DMS53 treated with DMSO at 0.1 percent for 48 hours (cell line): ENCODE measurements at regions not wholly inside any gene's neighbourhood (a gene's known extent, or its start where the extent isn't known, plus 50 kb on each side); places are given as distances from the start of the nearest gene placed in this dataset.

Source experiments
- DNase-seq: peaks from one replicate; lab custom pipeline; 2025; ENCODE audit not compliant: unreplicated experiment; lab: John Stamatoyannopoulos, UW

DNA sequence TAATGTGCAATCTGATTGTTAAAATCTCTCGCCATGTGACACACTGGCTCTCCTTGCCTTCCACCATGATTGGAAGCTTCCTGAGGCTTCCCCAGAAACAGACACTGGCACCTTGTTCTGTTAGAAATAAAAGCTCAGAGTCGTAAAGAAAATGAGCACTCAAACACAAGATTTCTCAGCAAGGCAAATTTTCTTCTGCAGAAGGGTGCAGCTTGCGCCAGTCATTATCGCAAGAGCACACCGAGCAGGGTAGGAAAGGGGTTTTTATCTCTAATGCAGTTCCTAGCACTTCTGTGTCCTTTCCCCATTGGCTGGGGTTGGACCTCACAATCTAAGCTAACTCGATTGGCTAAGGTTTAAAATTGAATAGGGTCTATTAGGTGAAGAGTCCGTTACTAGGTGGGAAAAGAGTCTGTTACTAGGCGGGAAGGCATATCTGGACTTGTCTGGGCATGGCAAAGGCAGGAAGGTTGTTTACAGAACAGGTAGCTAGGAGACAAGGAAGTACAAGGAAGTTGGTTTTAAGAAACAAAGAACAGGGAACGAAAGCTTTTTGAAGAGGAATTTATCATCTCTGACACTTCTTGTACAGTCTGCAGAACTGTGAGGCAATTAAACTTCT lies 62.6 kb upstream of the BICD1 start:
- DNase-seq: no peak

- no peak for DNase-seq
These were observed 59.1 kb upstream of the BICD1 start for GRCh38 chr12:32047357-32048212.

GRCh38 chr12:32048791-32049190 lies 57.9 kb upstream of the BICD1 start:
- DNase-seq: no peak

DNA sequence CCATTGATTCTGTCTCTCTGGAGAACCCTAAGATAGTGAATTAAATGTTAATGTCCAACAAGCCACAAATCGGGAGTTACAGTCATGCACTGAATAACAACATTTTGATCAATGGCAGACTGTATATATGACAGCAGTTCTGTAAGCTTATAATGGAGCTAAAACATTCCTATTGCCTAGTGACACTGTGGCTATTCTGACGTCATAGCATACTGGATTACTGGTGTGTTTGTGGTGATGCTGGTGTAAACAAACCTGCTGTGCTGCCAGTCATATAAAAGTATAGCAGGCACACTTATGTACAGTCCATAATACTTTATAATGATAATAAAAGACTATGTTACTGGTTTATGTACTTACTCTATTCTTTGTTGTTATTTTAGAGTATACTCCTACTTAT lies 56.7 kb upstream of the BICD1 start:
- DNase-seq: no peak

DNA sequence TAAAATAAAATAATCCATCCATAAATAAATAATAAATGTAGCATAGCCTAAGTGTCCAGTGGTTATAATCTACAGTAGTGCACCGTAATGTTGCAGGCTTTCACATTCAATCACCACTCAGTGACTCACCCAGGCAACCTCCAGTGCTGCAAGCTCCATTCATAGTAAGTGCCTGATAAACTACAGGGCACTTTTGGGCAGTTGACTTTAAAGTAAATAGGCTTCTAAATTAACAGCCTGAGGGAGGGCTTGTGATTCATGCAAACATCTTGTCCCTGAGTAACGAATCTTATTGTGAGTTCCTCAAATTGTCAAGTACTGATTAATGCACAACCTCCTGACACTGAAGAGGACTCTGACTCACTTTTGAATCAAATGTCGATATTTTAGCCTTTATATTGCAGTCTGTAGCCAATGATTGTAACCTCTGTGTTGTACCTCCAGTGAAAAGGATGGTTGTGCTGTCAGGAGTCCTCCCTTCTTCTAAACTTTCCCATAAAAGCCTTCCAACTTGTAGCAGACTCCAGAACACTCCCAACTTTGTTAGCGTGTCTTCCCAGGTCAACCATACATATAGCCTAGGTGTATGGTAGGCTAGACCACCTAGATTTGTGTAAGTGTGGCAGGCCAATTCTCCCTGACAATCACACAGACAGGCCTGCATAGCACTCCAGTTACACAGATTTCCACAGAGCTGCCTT lies 55.0 kb upstream of the BICD1 start:
- no peak for DNase-seq

- DNase-seq: no peak
These were observed 54.4 kb upstream of the BICD1 start for GRCh38 chr12:32052212-32052713.

GRCh38 chr12:32053881-32054624 lies 52.6 kb upstream of the BICD1 start:
- no peak for DNase-seq
